HG03135 (cell line): ENCODE measurements at regions not wholly inside any gene's neighbourhood (a gene's known extent, or its start where the extent isn't known, plus 50 kb on each side); places are given as distances from the start of the nearest gene placed in this dataset.
"Not testable (repeated sequence)": the region's sequence is repeated elsewhere in the genome, so short reads cannot be mapped to it uniquely, and the experiment has no call there.

Experiments
- ATAC-seq: cut with Tn5 transposase; IDR thresholded peaks from one replicate; pipeline ENCODE4 v1.9.1; 2021; ENCODE audit warnings: mild to moderate bottlenecking, moderate library complexity; ENCODE audit not compliant: unreplicated experiment

- ATAC-seq, result no peak
Measured at GRCh38 chr9:120338340-120338739, 241.6 kb downstream of the CDK5RAP2 start.

- ATAC-seq, result no peak
Measured at GRCh38 chr9:120337131-120337530, 242.8 kb downstream of the CDK5RAP2 start.

GRCh38 chr9:120336753-120337090 lies 243.2 kb downstream of the CDK5RAP2 start:
- ATAC-seq, result no peak

GRCh38 chr9:120336021-120336752 lies 243.8 kb downstream of the CDK5RAP2 start:
- no peak for ATAC-seq

GRCh38 chr9:120331913-120332312 lies 248.1 kb downstream of the CDK5RAP2 start:
- no peak for ATAC-seq

- no peak for ATAC-seq
Measured at GRCh38 chr9:120330031-120330430, 249.9 kb downstream of the CDK5RAP2 start.

GRCh38 chr9:120327322-120327721 lies 252.6 kb downstream of the CDK5RAP2 start:
- no peak for ATAC-seq

- no peak for ATAC-seq
Measured at GRCh38 chr9:120326049-120326693, 253.8 kb downstream of the CDK5RAP2 start.

GRCh38 chr9:120324996-120325642 lies 254.8 kb downstream of the CDK5RAP2 start:
- ATAC-seq, result no peak

GRCh38 chr9:120324461-120324860 lies 255.5 kb downstream of the CDK5RAP2 start:
- no peak for ATAC-seq

GRCh38 chr9:120323125-120323524 lies 256.8 kb downstream of the CDK5RAP2 start:
- ATAC-seq, result no peak

- ATAC-seq, result no peak
Measured at GRCh38 chr9:120319452-120319851, 260.5 kb downstream of the CDK5RAP2 start.

- ATAC-seq, result no peak
Measured at GRCh38 chr9:120315154-120315553, 264.8 kb downstream of the CDK5RAP2 start.

- ATAC-seq, result no peak
Measured at GRCh38 chr9:120312031-120312430, 267.9 kb downstream of the CDK5RAP2 start.

- no peak for ATAC-seq
Measured at GRCh38 chr9:120310035-120310434, 269.9 kb downstream of the CDK5RAP2 start.

GRCh38 chr9:120308495-120308894 lies 271.5 kb downstream of the CDK5RAP2 start:
- no peak for ATAC-seq

- ATAC-seq, result no peak
Measured at GRCh38 chr9:120307599-120307998, 272.4 kb downstream of the CDK5RAP2 start.

GRCh38 chr9:120306561-120306960 lies 273.4 kb downstream of the CDK5RAP2 start:
- no peak for ATAC-seq

GRCh38 chr9:120306088-120306487 lies 273.9 kb downstream of the CDK5RAP2 start:
- ATAC-seq, result no peak

- not testable (repeated sequence) for ATAC-seq
Measured at GRCh38 chr9:120304896-120305295, 275.1 kb downstream of the CDK5RAP2 start.

GRCh38 chr9:120303519-120303918 lies 276.4 kb downstream of the CDK5RAP2 start:
- ATAC-seq, result no peak

GRCh38 chr9:120299785-120300184 lies 280.2 kb downstream of the CDK5RAP2 start:
- no peak for ATAC-seq
